SJCRH30 (cell line): ENCODE measurements at regions not wholly inside any gene's neighbourhood (a gene's known extent, or its start where the extent isn't known, plus 50 kb on each side); places are given as distances from the start of the nearest gene placed in this dataset.

Experiments used
- DNase-seq, 2 experiments: peaks; one replicate each; pipeline ENCODE4 v3.0.0-alpha.2; 2015 to 2020
- H3K27ac ChIP-seq: fragments of 250-450 bp; sonication (Bioruptor Pico); 2 replicates; pipeline ENCODE4 v1.5.1; 2020; ENCODE audit warnings: mild to moderate bottlenecking, moderate library complexity
- H3K27me3 ChIP-seq: fragments of 250-450 bp; sonication (Bioruptor Pico); 2 replicates; pipeline ENCODE4 v1.5.1; 2020; ENCODE audit warnings: mild to moderate bottlenecking, moderate library complexity
- H3K36me3 ChIP-seq: fragments of 250-450 bp; sonication (Bioruptor Pico); 2 replicates; pipeline ENCODE4 v1.5.1; 2020; ENCODE audit warnings: mild to moderate bottlenecking, moderate library complexity
- H3K4me1 ChIP-seq: fragments of 250-450 bp; sonication (Bioruptor Pico); 2 replicates; pipeline ENCODE4 v1.5.1; 2020; ENCODE audit warnings: mild to moderate bottlenecking, moderate library complexity
- H3K4me3 ChIP-seq: fragments of 250-450 bp; sonication (Bioruptor Pico); 2 replicates; pipeline ENCODE4 v1.5.1; 2020; ENCODE audit warnings: mild to moderate bottlenecking, moderate library complexity
- H3K9me3 ChIP-seq: fragments of 250-450 bp; sonication (Bioruptor Pico); replicated peaks from 2 replicates; pipeline ENCODE4 v1.5.1; 2020; ENCODE audit warnings: mild to moderate bottlenecking, moderate library complexity

GRCh38 chr1:216849146-216849545 lies 125.9 kb upstream of the ESRRG start:
- no peak overlapping the region for H3K27ac ChIP-seq
- no peaks in the 10 kb centered on the region for H3K9me3 ChIP-seq
- H3K27me3 ChIP-seq, result no peaks in the 10 kb centered on the region
- H3K4me3 ChIP-seq, result no peak overlapping the region
- DNase-seq, result no peak
- no peaks in the 10 kb centered on the region for H3K36me3 ChIP-seq
- no peaks in the 10 kb centered on the region for H3K4me1 ChIP-seq

- H3K9me3 ChIP-seq, result no peaks in the 10 kb centered on the region
- peak in 1 of 2 experiments; percentile 10 for DNase-seq
- no peaks in the 10 kb centered on the region for H3K36me3 ChIP-seq
- no peaks in the 10 kb centered on the region for H3K27me3 ChIP-seq
- no peaks in the 10 kb centered on the region for H3K4me1 ChIP-seq
- H3K4me3 ChIP-seq, result no peak overlapping the region
- H3K27ac ChIP-seq, result no peak overlapping the region
Measured at GRCh38 chr1:216847397-216848036, 124.3 kb upstream of the ESRRG start.

GRCh38 chr1:216846339-216846738 lies 123.1 kb upstream of the ESRRG start:
- H3K27ac ChIP-seq, result no peak overlapping the region
- H3K4me1 ChIP-seq, result no peaks in the 10 kb centered on the region
- no peak overlapping the region for H3K4me3 ChIP-seq
- H3K27me3 ChIP-seq, result no peaks in the 10 kb centered on the region
- no peaks in the 10 kb centered on the region for H3K9me3 ChIP-seq
- no peak for DNase-seq
- no peaks in the 10 kb centered on the region for H3K36me3 ChIP-seq

DNA sequence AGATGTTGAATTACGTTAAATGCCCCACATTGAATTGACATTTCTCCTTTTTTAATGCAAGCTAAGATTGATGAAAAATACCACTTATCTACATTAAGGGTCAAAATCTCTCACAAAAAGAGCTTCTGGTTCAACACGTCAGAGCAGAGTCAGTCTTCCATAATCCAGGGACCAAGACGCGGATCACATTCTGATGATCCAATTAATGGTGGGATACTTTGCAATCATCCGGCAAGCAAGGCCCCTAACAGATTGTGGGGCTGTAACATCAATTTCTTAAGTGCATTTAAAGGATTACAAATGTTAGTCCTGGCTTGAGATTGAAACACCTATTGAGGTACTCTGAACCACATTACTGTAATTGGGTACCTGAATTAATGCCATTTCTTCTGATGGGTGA lies 120.2 kb upstream of the ESRRG start:
- DNase-seq, result no peak
- Histone ChIP-seq H3K36me3 (no peaks in the 10 kb centered on the region), H3K27ac (no peak overlapping the region), H3K4me1 (no peaks in the 10 kb centered on the region), H3K9me3 (no peaks in the 10 kb centered on the region), H3K27me3 (no peaks in the 10 kb centered on the region), H3K4me3 (no peak overlapping the region)

DNA sequence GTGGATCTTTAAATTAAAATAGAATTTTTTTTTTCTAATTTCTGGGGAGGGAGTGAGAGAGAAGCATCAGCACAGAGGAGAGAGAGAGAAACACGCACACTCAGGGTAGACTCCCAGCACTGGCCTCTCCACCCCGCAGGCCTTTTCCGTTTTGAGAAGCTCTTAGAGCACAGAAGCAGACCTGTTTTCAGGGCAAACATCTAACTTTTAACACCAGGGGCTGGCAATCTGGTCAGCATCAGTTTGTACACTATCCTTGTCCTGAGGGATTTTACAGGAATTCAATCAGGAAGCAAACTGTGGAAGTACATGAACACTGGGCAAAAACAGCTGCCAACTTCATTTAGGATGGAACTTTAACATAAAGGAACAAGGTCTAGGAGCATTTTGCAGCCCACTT lies 117.9 kb upstream of the ESRRG start:
- no peaks in the 10 kb centered on the region for H3K27me3 ChIP-seq
- H3K4me1 ChIP-seq, result no peaks in the 10 kb centered on the region
- H3K9me3 ChIP-seq, result no peaks in the 10 kb centered on the region
- DNase-seq, result no peak
- H3K27ac ChIP-seq, result no peak overlapping the region
- H3K4me3 ChIP-seq, result no peak overlapping the region
- no peaks in the 10 kb centered on the region for H3K36me3 ChIP-seq

- no peaks in the 10 kb centered on the region for H3K27me3 ChIP-seq
- no peak overlapping the region for H3K27ac ChIP-seq
- no peak overlapping the region for H3K4me3 ChIP-seq
- H3K36me3 ChIP-seq, result no peaks in the 10 kb centered on the region
- DNase-seq, result no peak
- no peaks in the 10 kb centered on the region for H3K4me1 ChIP-seq
- H3K9me3 ChIP-seq, result no peaks in the 10 kb centered on the region
Measured at GRCh38 chr1:216836316-216836715, 113.1 kb upstream of the ESRRG start.

GRCh38 chr1:216833509-216833908 lies 110.3 kb upstream of the ESRRG start:
- Histone ChIP-seq H3K36me3 (no peaks in the 10 kb centered on the region), H3K27me3 (no peaks in the 10 kb centered on the region), H3K4me3 (no peak overlapping the region), H3K9me3 (no peaks in the 10 kb centered on the region), H3K4me1 (no peaks in the 10 kb centered on the region), H3K27ac (no peak overlapping the region)
- no peak for DNase-seq

DNA sequence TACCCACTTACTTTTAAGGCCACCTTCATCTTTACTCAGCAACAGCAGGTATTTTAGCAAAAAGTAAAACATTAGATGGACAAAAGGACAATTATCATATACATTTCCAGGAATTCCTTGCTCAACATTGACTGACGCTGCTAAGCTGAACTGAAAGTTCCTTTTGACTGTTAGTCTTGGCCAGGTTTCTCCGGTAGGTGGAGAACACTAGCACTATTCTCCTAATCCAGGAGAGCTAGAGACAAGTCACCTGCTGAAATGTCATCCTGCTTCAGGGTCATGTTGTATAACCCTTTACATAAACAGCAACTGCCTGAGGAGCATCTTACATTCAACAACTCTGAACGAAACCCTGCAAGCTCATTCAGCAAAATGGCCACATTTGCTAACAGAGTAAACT lies 109.0 kb upstream of the ESRRG start:
- Histone ChIP-seq H3K4me1 (no peaks in the 10 kb centered on the region), H3K27me3 (no peaks in the 10 kb centered on the region), H3K4me3 (no peak overlapping the region), H3K27ac (no peak overlapping the region), H3K36me3 (no peaks in the 10 kb centered on the region), H3K9me3 (no peaks in the 10 kb centered on the region)
- DNase-seq, result no peak

GRCh38 chr1:216830424-216831210 lies 107.4 kb upstream of the ESRRG start:
- no peak for DNase-seq
- no peak overlapping the region for H3K4me3 ChIP-seq

GRCh38 chr1:216827251-216827650 lies 104.0 kb upstream of the ESRRG start:
- Histone ChIP-seq H3K36me3 (no peaks in the 10 kb centered on the region), H3K27ac (no peak overlapping the region), H3K4me1 (peaks cover 8% of the 10 kb centered on the region), H3K4me3 (no peak overlapping the region), H3K27me3 (no peaks in the 10 kb centered on the region), H3K9me3 (no peaks in the 10 kb centered on the region)
- DNase-seq, result no peak

More at GRCh38 chr1:216830424-216831210, 107.4 kb upstream of the ESRRG start:
- Histone ChIP-seq H3K9me3 (no peaks in the 10 kb centered on the region), H3K27ac (no peak overlapping the region), H3K36me3 (no peaks in the 10 kb centered on the region), H3K4me1 (no peaks in the 10 kb centered on the region), H3K27me3 (no peaks in the 10 kb centered on the region)

- peaks cover 8% of the 10 kb centered on the region for H3K4me1 ChIP-seq
- H3K9me3 ChIP-seq, result no peaks in the 10 kb centered on the region
- no peaks in the 10 kb centered on the region for H3K36me3 ChIP-seq
- DNase-seq, result no peak
- no peak overlapping the region for H3K27ac ChIP-seq
- no peaks in the 10 kb centered on the region for H3K27me3 ChIP-seq
- H3K4me3 ChIP-seq, result no peak overlapping the region
Measured at GRCh38 chr1:216826646-216827045, 103.4 kb upstream of the ESRRG start.

DNA sequence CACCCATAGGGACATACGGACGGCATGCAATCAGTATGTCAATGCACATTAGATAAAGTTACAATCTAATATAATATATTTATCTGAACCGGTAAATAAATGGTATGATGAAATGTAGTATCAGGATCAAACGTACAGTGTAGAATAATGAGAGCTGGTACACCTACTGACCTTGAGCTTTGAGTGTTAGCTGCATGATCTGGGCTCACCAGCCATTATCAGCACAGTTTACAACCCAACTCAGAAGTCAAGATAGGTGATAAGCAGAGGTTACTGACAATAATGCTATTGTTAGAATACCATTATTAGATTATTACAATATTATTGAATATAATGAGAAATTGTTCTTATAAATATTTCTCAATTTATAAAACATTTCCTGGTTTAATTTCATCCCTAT lies 103.0 kb upstream of the ESRRG start:
- H3K27ac ChIP-seq, result no peak overlapping the region
- no peaks in the 10 kb centered on the region for H3K9me3 ChIP-seq
- H3K4me1 ChIP-seq, result peaks cover 8% of the 10 kb centered on the region
- no peak for DNase-seq
- no peaks in the 10 kb centered on the region for H3K27me3 ChIP-seq
- no peaks in the 10 kb centered on the region for H3K36me3 ChIP-seq
- H3K4me3 ChIP-seq, result no peak overlapping the region

GRCh38 chr1:216825557-216825956 lies 102.3 kb upstream of the ESRRG start:
- Histone ChIP-seq H3K36me3 (no peaks in the 10 kb centered on the region), H3K4me1 (peaks cover 13% of the 10 kb centered on the region), H3K27me3 (no peaks in the 10 kb centered on the region), H3K4me3 (no peak overlapping the region), H3K9me3 (no peaks in the 10 kb centered on the region), H3K27ac (no peak overlapping the region)
- DNase-seq, result no peak

- Histone ChIP-seq H3K4me1 (peaks cover 19% of the 10 kb centered on the region), H3K27me3 (no peaks in the 10 kb centered on the region), H3K36me3 (no peaks in the 10 kb centered on the region), H3K9me3 (no peaks in the 10 kb centered on the region), H3K27ac (no peak overlapping the region), H3K4me3 (no peak overlapping the region)
- no peak for DNase-seq
Measured at GRCh38 chr1:216824511-216824910, 101.3 kb upstream of the ESRRG start.

DNA sequence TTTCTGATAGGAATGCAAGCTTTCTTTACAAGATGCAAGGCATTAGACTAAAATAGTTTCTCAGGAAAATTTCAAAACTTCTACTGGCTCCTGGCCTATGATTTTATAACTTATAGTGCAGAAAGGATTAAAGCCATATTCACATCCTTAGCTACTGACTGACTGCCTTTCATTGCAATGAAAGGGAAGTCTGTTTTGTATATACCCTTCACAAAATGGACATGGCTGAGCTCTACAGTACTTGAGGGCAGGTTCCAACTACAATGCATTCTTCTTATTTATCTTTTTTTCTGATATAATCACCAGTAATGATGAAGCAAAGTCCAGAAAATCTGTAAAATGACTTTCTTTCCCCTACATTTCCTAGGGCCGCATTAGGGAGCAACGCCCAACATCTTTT lies 100.5 kb upstream of the ESRRG start:
- peaks cover 19% of the 10 kb centered on the region for H3K4me1 ChIP-seq
- DNase-seq, result no peak
- H3K27me3 ChIP-seq, result no peaks in the 10 kb centered on the region
- no peaks in the 10 kb centered on the region for H3K9me3 ChIP-seq
- H3K27ac ChIP-seq, result no peak overlapping the region
- no peak overlapping the region for H3K4me3 ChIP-seq
- H3K36me3 ChIP-seq, result no peaks in the 10 kb centered on the region

DNA sequence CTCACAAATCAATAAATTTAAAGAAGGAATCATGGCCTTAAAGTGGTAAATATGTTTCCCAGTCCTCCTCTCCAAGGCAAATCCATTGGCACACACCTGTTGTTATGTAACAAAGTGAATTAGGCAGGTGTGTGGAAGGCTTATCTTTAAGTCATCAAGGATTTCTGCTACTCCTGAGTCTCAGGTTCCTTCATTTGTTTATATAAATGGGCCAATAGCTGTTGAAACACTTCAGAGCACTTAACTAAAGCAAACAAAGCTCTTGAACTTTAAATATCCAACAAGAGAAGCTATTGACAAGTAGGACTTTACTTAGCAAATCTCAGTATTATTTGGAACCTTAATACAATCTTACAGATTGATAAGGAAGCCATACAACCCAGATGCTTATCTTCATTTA lies 99.3 kb upstream of the ESRRG start:
- H3K36me3 ChIP-seq, result no peaks in the 10 kb centered on the region
- peaks cover 19% of the 10 kb centered on the region for H3K4me1 ChIP-seq
- H3K9me3 ChIP-seq, result no peaks in the 10 kb centered on the region
- H3K4me3 ChIP-seq, result no peak overlapping the region
- no peaks in the 10 kb centered on the region for H3K27me3 ChIP-seq
- no peak overlapping the region for H3K27ac ChIP-seq
- peak in 1 of 2 experiments; percentile 53 for DNase-seq
